Adrenal gland (tissue), 9 donors: ENCODE measurements at regions not wholly inside any gene's neighbourhood (a gene's known extent, or its start where the extent isn't known, plus 50 kb on each side); places are given as distances from the start of the nearest gene placed in this dataset.
A peak's percentile ranks its signal among the peaks of the same experiment; 100 is the strongest.

Source experiments
- DNase-seq, 7 donors: peaks; one replicate each; pipeline ENCODE4 v3.0.0-alpha.2; 2019 to 2020
- H3K27ac ChIP-seq, 5 donors: fragments of 200-600 bp; sonication (generic) in 4 of 5; 1 replicate in 3 of 5; 2 replicates in 2 of 5; pipeline versions ENCODE4 v1.5.1 to v1.8.0; 2016 to 2020; ENCODE audit warnings: mild to moderate bottlenecking in 1 of 5
- H3K27me3 ChIP-seq: fragments of 200-600 bp; 2 replicates; pipeline ENCODE4 v1.8.0; 2021
- H3K36me3 ChIP-seq, 2 donors: fragments of 200-600 bp; replicated peaks in 1 of 2; 1 replicate in 1 of 2; 2 replicates in 1 of 2; pipeline versions ENCODE4 v1.5.1 to v1.8.0; 2018 to 2022
- H3K4me1 ChIP-seq, 2 donors: fragments of 200-600 bp; replicated peaks in 1 of 2; 1 replicate in 1 of 2; 2 replicates in 1 of 2; pipeline versions ENCODE4 v1.5.1 to v1.8.0; 2018 to 2021
- H3K4me3 ChIP-seq, 4 donors: fragments of 200-600 bp; sonication (generic) in 3 of 4; one replicate each; pipeline ENCODE4 v1.5.1; 2016 to 2018
- H3K9me3 ChIP-seq, 3 donors: fragments of 200-600 bp; sonication (generic) in 1 of 3; replicated peaks in 1 of 3; 1 replicate in 2 of 3; 2 replicates in 1 of 3; pipeline versions ENCODE4 v1.5.1 to v1.8.0; 2016 to 2021
- POLR2A ChIP-seq, 2 donors: fragments of 450-650 bp; IDR thresholded peaks; one replicate each; pipeline ENCODE4 v1.6.1; 2017; ENCODE audit warnings: antibody characterized with exemption in 2 of 2, mild to moderate bottlenecking in 2 of 2, moderate library complexity in 1 of 2
- WGBS, 4 donors: extraction: QIAGEN DNeasy Blood & Tissue Kit in 2 of 4; methylation state at CpG; one replicate each; pipeline versions ENCODE4 v1.1.5 to v1.1.7; 2013 to 2017; 5-methylcytosine and 5-hydroxymethylcytosine counted together
- intact Hi-C, 2 donors: fragments of 100-400 bp; cut with DNase I; formaldehyde crosslinking; loops; one replicate each; pipeline versions ENCODE4 v1.14.1 to v1.15.0; 2022 to 2023
- TF ChIP-seq, protein P1 (sequence below), 6 experiments: fragments of 450-650 bp in 4 of 6; fragments of 200-600 bp in 2 of 6; sonication (generic) in 1 of 6; IDR thresholded peaks; 1 replicate in 5 of 6; 2 replicates in 1 of 6; pipeline versions ENCODE4 v1.5.1 to v1.8.0; 2016 to 2021; ENCODE audit warnings: antibody characterized with exemption in 6 of 6, mild to moderate bottlenecking in 2 of 6, moderate library complexity in 1 of 6
- donor health status: healthy with polysubstance abuse.
- donor health status: Bipolar disorder and iron deficiency.
- donor health status: DM: yes; HTN: yes; CAD: no.
- donor health status: DM: no; HTN: no; CAD: no.
- donor health status: DM: no; HTN: no; CAD: no.

DNA sequence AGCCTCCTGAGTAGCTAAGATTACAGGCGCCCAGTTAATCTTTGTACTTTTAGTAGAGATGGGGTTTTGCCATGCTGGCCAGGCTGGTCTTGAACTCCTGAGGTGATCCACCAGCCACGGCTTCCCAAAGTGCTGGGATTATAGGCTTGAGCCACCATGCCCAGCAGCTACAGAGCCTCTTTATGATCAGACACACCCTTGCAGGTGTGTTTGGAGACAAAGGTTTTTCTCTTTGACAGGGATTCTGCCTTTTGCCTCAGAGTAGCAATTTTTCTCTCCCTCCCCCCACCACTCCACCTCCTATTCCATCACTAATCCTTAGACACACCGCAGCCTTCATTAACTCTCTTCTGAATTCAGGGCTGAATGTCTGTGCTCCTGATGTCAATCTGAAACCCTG is 152.2 kb upstream of the NFIA start:
- H3K9me3 ChIP-seq: no peaks in the 10 kb centered on the region
- intact Hi-C loops: no loop called here
- 94 to 99% (median 96%) methylated on average over 3 of the region's 3 CpGs for WGBS, 4 donors
- H3K4me1 ChIP-seq: peaks cover 0 to 5% of the 10 kb centered on the region in 2 donors
- H3K4me3 ChIP-seq: no peak overlapping the region
- H3K27me3 ChIP-seq: no peaks in the 10 kb centered on the region
- no peak for DNase-seq
- no peak for TF ChIP-seq POLR2A (IDR thresholded peaks at IDR 0.05)
- TF ChIP-seq, protein P1, sequence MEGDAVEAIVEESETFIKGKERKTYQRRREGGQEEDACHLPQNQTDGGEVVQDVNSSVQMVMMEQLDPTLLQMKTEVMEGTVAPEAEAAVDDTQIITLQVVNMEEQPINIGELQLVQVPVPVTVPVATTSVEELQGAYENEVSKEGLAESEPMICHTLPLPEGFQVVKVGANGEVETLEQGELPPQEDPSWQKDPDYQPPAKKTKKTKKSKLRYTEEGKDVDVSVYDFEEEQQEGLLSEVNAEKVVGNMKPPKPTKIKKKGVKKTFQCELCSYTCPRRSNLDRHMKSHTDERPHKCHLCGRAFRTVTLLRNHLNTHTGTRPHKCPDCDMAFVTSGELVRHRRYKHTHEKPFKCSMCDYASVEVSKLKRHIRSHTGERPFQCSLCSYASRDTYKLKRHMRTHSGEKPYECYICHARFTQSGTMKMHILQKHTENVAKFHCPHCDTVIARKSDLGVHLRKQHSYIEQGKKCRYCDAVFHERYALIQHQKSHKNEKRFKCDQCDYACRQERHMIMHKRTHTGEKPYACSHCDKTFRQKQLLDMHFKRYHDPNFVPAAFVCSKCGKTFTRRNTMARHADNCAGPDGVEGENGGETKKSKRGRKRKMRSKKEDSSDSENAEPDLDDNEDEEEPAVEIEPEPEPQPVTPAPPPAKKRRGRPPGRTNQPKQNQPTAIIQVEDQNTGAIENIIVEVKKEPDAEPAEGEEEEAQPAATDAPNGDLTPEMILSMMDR (IDR thresholded peaks at IDR 0.05): no peak
- H3K36me3 ChIP-seq: no peaks in the 10 kb centered on the region
- H3K27ac ChIP-seq: no peak overlapping the region

DNA sequence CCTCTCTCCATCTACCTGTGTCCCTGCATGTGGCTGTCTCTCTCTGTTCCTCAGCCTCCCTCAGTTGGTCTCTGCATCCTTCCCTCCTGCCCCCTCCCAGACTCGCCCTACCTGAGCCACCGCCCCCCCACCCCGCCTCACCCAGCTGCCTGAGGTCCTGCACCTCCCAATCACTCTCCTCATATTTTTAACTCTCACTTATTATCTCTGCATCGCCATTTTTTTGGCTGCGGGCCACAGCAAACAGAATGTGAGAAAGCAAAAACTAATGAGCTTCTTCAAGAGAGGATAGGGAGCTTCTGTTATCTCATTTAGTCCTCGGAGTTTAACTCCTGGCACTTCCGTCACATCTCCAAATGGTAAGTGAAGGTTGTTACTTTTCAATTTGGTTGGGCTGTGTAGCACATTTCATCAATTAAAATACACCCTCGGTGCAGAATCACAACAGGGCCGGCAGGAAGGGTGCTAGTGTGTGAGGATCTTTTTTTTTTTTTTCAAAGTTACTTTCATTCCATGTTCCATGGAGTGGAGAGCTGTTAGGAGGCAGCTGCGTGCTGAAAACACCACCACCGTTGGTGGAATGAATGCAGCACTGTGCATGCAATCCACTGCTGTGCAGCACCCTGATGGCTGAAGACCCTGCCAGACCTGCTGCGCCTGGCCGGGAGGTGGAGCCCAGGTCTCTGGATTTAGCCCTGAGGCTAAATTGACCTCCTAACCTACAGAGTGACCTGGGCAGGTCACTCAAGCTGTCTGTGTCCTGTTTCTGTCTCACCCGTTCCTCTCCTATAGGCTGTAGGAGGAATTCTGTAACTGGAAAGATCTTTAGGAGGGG is 157.2 kb upstream of the NFIA start:
- Histone ChIP-seq H3K36me3 (no peaks in the 10 kb centered on the region), H3K4me1 (peaks cover 16 to 29% of the 10 kb centered on the region in 2 donors), H3K4me3 (no peak overlapping the region), H3K9me3 (no peaks in the 10 kb centered on the region), H3K27ac (no peak overlapping the region), H3K27me3 (no peaks in the 10 kb centered on the region)
- intact Hi-C loops: no loop called here
- DNase-seq: peak in 2 of 7 donors; percentile 22 to 29
- WGBS, 4 donors: 59 to 66% (median 62%) methylated on average over 14 of the region's 14 CpGs
- TF ChIP-seq, protein P1 (IDR thresholded peaks at IDR 0.05): no peak
- TF ChIP-seq POLR2A (IDR thresholded peaks at IDR 0.05): no peak

DNA sequence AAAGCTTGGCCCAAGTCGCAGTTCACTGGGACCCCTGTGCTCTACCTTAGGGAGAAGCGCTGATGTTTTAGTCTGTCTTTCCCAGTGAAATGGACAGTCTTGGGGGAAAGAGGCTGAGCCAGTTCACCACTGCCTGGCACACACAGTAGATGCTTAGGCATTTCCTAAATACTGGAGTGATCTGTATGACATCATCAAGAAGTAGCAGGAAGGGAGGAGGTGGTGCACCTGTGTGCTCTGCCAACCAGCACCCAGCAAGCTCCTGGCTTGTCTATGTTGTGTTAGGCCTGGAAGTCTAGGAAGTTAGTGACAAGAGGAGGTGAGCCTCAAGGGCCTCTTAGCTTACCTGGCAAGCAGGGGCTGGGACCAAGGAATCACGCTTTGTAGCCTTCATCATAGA is 158.2 kb upstream of the NFIA start:
- DNase-seq: no peak

DNA sequence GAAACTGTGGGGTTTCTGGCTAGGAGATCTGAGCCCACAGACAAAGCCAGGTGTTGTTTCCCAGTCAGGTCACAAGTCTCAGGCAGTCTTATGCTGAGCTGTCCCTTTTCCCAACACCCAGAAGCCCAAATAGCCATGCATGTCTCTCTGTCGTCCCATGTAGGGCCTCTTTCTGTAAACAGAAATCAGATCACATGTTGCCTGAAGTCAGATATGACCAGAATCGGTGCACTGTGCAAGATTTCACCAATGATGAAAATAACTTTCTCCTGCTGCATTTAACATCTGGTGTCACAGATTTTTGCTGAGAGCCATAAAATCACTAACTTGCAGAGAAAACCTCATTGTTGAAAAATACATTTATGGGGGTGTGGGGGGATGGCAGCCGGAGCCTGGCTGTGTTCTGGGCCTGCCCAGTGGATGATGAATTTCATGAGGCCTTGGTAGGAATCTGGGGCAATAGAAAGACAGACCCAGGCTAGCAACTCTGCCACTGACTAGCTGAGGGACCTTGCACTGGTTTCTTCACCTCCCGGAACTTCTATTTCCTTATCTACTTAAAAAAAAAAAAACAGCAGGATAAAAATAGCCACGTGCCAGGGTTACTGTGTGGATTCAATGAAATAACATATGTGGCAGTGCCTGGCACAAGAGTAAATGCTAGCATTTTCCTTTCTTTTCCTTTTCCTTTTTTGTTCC is 158.8 kb upstream of the NFIA start:
- Histone ChIP-seq H3K27me3 (no peaks in the 10 kb centered on the region), H3K36me3 (no peaks in the 10 kb centered on the region), H3K27ac (peak overlapping the region in 2 of 5 donors; percentile 26 to 66), H3K9me3 (no peaks in the 10 kb centered on the region), H3K4me3 (no peak overlapping the region), H3K4me1 (peaks cover 16 to 29% of the 10 kb centered on the region in 2 donors)
- TF ChIP-seq, protein P1 (IDR thresholded peaks at IDR 0.05): no peak
- no peak for TF ChIP-seq POLR2A (IDR thresholded peaks at IDR 0.05)
- 10 to 25% (median 17%) methylated on average over 5 of the region's 5 CpGs for WGBS, 4 donors
- DNase-seq: peak in 6 of 7 donors; percentile 37 to 71 (median 58)
- intact Hi-C loops: no loop called here

More for the DNA sequence above, 158.2 kb upstream of the NFIA start:
- Histone ChIP-seq H3K9me3 (no peaks in the 10 kb centered on the region), H3K4me1 (peaks cover 16 to 29% of the 10 kb centered on the region in 2 donors), H3K36me3 (no peaks in the 10 kb centered on the region), H3K27ac (peak overlapping the region in 2 of 5 donors; percentile 26 to 66), H3K4me3 (no peak overlapping the region), H3K27me3 (no peaks in the 10 kb centered on the region)
- WGBS, 4 donors: 93 to 96% (median 94%) methylated on average over 3 of the region's 3 CpGs
- TF ChIP-seq, protein P1 (IDR thresholded peaks at IDR 0.05): no peak
- no peak for TF ChIP-seq POLR2A (IDR thresholded peaks at IDR 0.05)
- intact Hi-C loops: no loop called here
